Activated naive CD4-positive, alpha-beta T cell treated with anti-CD3 and anti-CD28 coated beads, Interleukin-2, amount 50 U/mL, for 16 hours (primary cell): ENCODE measurements at regions not wholly inside any gene's neighbourhood (a gene's known extent, or its start where the extent isn't known, plus 50 kb on each side); places are given as distances from the start of the nearest gene placed in this dataset.
"Not testable (repeated sequence)": the region's sequence is repeated elsewhere in the genome, so short reads cannot be mapped to it uniquely, and the experiment has no call there.

ENCODE experiments used
- DNase-seq: peaks from one replicate; pipeline ENCODE4 v3.0.0-alpha.2; 2020

GRCh38 chr7:33792547-33793105 is 112.7 kb upstream of the BMPER start:
- no peak for DNase-seq

DNA sequence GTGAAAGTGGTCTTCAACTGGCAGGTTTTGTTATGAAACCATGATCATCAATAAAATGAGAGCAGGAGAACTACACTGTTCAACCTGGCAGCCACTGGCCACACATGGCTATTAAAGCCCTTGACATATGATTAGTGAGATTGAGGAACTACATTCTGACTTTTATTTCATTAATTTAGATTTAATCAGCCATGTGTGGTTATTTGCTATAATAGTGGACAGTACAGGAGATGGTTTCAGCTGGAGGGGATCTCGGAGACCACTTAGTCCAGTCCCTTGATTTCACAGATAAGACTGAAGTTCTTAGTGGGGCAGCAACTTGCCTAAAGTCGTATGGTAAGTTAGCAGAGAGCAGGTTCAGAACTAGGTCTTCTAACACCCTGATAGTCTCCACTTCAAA is 111.7 kb upstream of the BMPER start:
- no peak for DNase-seq

GRCh38 chr7:33794419-33794818 is 110.9 kb upstream of the BMPER start:
- no peak for DNase-seq

DNA sequence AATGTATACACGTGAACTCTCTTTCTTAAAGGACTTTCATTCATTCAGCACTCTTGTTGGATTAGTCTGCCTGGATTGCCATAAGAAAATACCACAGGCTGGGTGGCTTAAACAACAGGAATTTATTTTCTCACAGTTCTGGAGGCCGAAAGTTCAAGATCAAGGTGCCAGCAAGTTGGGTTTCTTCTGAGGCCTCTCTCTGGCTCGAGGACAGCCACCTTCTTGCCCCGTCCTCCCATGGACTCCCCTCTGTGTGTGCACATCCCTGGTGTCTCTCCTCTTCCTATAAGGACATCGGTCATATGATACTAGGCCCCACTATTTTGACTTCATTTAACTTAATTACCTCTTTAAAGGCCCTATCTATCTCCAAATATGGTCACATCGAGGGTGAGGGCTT is 110.4 kb upstream of the BMPER start:
- DNase-seq: no peak

DNA sequence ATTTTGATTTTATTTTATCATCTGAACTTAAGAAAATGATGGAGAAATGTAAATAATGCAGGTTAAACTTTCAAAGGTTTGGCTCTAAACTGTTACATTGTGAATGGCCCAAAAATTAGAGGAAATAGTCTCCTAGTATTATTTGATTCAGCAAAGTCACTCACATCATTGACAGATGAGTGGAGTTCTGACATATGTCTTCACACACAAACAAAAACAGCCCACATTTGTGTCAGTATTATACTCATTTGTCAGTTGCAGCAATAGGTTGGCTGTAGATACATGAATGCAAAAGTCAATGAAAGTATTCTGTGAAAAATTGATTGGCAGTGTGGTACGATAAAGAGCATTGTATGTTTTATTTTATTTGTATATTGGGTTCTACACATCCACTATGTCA is 108.8 kb upstream of the BMPER start:
- DNase-seq: no peak

GRCh38 chr7:33797512-33797911 is 107.8 kb upstream of the BMPER start:
- DNase-seq: not testable (repeated sequence)

DNA sequence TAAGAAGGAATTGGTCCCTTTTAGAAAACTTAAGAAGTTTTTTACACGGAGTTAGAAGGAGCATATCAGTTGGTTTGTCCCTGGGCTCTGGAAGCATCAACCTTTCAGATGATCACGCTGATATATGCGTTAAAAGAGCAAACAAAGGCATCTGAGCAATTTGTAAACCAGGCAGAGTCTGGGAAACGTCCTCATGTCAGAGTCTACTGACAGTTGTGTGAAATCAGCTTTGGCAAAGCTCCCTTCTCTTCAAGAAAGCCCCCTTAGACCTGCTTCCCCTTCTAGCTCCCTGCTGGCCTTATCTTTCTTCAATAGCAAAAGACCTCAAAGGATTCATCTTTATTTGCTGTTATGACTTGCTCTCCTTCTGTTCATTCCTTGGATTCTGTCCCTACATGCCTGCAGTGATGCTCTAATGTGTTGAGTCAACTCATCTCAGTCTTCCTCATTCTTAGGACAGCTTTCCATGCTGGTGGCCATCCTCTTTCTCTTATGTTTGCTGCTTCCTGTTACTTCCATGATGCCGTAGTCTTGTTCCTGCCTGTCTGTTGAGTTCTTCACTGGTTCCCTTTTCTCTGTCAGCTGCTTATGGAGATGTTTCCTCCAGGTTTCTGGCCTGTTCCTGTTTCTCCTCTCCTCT is 106.5 kb upstream of the BMPER start:
- DNase-seq: no peak

- no peak for DNase-seq
Measured at GRCh38 chr7:33799766-33800165, 105.6 kb upstream of the BMPER start.

- no peak for DNase-seq
Measured at GRCh38 chr7:33802600-33802999, 102.7 kb upstream of the BMPER start.

- no peak for DNase-seq
Measured at GRCh38 chr7:33804140-33804660, 101.1 kb upstream of the BMPER start.

- DNase-seq: no peak
Measured at GRCh38 chr7:33805630-33806233, 99.6 kb upstream of the BMPER start.

- no peak for DNase-seq
Measured at GRCh38 chr7:33806298-33807154, 98.8 kb upstream of the BMPER start.

DNA sequence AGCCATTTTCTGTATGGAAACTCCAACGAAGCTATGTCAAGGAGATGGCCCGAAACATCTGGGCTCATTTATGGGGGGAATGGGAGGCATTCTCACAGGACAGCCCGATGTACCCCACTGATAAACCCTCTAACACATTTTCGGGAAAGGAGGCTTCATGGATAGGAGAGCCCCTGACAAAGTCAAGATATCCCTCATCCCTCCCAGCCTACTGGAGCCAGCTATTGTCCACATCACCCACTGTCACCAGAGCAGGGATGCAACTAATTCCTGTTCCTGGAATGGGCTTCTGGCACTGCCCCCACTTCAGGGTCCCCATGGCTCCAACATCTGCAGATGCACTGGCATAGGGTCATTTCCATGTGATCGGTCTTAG is 98.2 kb upstream of the BMPER start:
- DNase-seq: no peak

DNA sequence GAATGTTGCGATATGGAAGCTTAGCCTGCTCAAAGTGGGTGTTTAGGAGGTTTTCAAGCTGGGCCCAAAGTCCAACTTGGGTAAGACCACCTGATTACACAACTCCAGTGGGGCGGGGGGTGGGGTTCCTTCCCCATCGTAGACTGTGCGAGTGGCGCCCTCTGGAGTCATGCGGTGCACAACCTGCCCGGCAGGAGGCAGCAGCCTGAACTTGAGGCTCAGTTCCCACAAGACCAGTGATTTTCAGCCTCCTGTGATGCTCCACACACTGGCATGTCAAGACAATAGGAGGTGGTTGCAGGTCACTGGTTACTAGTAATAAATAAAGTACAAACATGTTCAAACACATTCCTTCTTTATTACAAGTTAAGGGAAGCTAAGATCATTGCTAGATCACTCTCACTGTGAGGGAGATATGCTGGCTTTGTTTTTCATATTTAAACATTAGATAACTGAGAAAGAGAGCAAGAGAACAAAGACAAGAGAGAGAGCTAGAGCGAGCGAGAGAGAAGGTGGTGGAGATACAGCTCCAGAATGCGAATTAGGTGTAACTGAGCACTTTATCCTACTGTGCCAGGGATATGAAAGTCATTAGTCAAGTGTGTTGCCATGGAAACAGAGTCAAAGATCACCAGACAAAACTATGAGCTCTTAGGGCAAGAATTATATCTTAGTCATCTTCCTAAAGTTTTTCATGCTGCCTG is 97.4 kb upstream of the BMPER start:
- DNase-seq: peak; percentile 12

- no peak for DNase-seq
Measured at GRCh38 chr7:33809228-33809627, 96.1 kb upstream of the BMPER start.

- no peak for DNase-seq
Measured at GRCh38 chr7:33810356-33810755, 95.0 kb upstream of the BMPER start.

DNA sequence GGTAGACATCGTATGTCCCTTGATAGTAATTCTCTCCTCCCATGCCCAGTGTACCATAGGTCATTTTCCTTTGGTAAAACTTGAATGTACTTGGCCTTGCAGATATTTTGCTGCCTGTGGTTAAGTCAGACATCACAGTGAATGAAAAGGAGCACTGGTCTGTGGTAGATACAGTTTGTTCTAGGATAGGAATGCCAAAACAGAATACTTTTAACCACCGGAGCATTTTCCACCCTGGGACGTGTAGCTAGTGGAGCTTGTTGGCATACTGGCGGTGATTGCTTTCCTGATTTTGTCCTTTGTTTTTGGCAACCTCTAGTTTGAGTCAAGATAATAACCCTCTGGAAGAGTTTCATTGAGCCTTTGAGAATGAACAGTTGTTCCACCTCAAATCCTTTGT is 92.0 kb upstream of the BMPER start:
- DNase-seq: no peak

DNA sequence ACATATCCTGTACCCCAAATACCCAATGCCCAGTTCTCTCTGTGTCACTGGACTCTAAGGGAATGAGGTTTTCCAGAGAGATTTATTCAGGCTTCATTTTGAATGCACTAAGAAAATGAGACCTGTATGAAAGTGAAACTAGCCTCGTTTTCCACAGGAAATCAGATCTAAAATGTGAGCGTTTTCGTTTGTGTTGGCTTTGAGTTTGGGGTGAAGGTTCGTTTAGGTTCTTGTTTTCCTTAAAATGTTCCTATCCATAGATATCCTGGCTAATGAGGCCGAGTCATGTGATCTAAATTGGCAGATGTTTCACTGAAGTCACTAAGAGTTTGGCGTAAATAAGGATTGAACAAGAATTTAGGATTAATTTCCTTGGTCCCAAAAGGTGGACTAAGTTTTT is 90.9 kb upstream of the BMPER start:
- DNase-seq: no peak

GRCh38 chr7:33814936-33815335 is 90.4 kb upstream of the BMPER start:
- no peak for DNase-seq

DNA sequence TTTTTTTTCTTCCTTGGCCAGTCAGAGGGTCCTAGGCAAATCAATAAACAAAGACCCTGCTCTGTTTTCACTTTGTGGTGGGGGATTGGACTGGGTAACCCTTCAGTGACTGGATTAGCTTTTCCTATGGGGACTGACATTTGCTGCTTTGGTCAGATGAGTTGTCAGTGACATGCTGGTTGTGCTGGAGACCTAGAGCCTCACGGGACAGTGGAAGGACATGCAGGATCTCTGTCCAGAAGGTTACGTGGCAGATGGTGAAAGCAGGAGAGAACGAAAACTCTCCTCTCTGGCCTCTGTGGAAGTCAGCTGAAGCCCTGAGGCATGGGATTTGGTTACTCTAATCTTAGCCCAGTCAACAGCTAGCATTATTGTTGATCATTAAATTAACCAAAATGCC is 90.0 kb upstream of the BMPER start:
- DNase-seq: no peak

GRCh38 chr7:33816106-33816505 is 89.2 kb upstream of the BMPER start:
- DNase-seq: no peak

DNA sequence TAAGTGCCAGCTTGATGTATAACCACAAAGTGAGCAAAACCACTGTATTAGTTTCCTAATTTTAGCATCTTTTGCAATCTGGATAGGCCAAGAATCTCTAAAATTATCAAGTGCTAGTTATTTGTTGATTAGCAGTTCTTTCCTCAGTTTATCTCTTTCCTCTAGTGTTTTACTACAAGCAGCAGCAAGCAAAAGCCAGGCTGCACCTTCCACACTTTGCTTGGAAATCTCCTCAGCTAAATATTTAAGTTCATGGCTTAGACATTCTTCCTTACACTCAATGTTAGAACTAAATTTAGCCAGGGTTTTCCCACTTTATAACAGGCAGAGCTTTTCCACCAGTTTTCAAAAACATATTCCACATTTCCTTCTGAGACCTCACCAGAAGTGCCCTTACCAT is 85.7 kb upstream of the BMPER start:
- DNase-seq: no peak

GRCh38 chr7:33820206-33820605 is 85.1 kb upstream of the BMPER start:
- no peak for DNase-seq
